Testis (tissue), 2 donors: ENCODE measurements at regions not wholly inside any gene's neighbourhood (a gene's known extent, or its start where the extent isn't known, plus 50 kb on each side); places are given as distances from the start of the nearest gene placed in this dataset.

Experiments used
- CTCF ChIP-seq, 3 experiments: fragments of 450-650 bp in 2 of 3; fragments of 200-600 bp in 1 of 3; sonication (generic) in 1 of 3; IDR thresholded peaks; one replicate each; pipeline ENCODE4 v1.5.1; 2016 to 2019; ENCODE audit warnings: antibody characterized with exemption in 3 of 3, mild to moderate bottlenecking in 2 of 3, moderate library complexity in 1 of 3
- POLR2A ChIP-seq: fragments of 450-650 bp; IDR thresholded peaks from one replicate; pipeline ENCODE4 v1.6.1; 2017; ENCODE audit warnings: antibody characterized with exemption, mild to moderate bottlenecking, moderate library complexity

DNA sequence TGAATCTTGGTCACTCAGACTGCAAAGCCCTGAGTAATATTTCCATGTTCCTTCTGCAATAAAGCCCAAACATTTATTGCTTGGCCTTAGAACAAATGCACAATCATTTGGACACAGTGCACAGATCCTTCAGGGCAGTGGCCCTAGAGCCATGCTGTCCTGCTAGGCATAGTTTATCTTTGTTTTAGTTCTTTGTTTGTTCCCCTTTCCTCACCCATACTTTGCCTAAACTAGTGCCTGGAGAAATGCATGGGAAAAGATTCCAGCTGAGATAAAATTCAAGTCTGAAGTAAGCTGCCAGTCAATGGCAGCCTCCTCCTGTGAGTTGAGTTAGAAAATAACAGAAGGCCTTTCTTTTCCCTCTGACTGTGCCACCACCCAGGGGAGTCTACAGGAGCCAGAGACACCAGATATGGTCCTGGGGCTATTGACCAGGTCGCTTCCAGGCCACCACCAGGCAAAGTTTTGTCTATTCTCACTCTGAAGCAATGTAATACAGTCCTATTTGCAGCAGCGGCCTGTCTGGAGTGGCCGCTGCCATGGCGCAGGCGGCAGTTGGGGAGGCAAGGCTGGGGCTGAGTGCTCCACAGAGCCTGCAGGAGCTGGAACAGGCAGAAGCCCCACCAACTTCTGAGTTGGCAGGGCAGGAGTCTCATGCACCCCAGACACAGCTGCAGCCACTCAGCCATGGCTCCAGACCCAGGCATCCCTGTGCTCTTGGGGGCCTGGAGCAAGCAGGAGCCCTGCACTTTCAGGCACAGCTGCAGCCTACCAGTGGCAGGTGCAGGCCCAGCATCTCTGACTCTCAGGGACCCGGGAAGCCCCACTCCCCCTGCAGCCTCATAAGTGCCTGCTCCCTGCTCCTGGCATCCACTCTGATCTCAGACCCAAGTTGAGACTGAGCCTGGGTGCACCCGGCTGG is 258.6 kb downstream of the GPATCH2 start:
- TF ChIP-seq POLR2A = no peak
- TF ChIP-seq CTCF (IDR thresholded peaks at IDR 0.05) = no peak
